Body of pancreas (tissue), 4 donors: ENCODE measurements at regions not wholly inside any gene's neighbourhood (a gene's known extent, or its start where the extent isn't known, plus 50 kb on each side); places are given as distances from the start of the nearest gene placed in this dataset.

Experiments used
- ATAC-seq: fragments of 150-250 bp; one replicate; pipeline ENCODE4 v1.9.1; 2016
- DNase-seq, 4 donors: peaks; one replicate each; pipeline ENCODE4 v3.0.0-alpha.2; 2019
- H3K27ac ChIP-seq, 4 donors: fragments of 200-600 bp; sonication (generic); 1 replicate in 3 of 4; 2 replicates in 1 of 4; pipeline versions ENCODE4 v1.5.1 to v1.6.1; 2016 to 2019; ENCODE audit warnings: mild to moderate bottlenecking in 1 of 4, mixed read lengths in 1 of 4, moderate library complexity in 1 of 4
- H3K27me3 ChIP-seq, 2 donors: fragments of 200-600 bp; sonication (generic); one replicate each; pipeline ENCODE4 v1.6.0; 2016; ENCODE audit warnings: mild to moderate bottlenecking in 1 of 2
- H3K36me3 ChIP-seq, 2 donors: fragments of 200-600 bp; sonication (generic); replicated peaks in 1 of 2; 2 replicates each; pipeline ENCODE4 v1.5.1; 2016; ENCODE audit warnings: low read depth in 2 of 2; ENCODE audit not compliant: insufficient read depth in 1 of 2
- H3K4me1 ChIP-seq: fragments of 200-600 bp; sonication (generic); one replicate; pipeline ENCODE4 v1.6.0; 2016
- H3K4me3 ChIP-seq, 2 donors: fragments of 200-600 bp; sonication (generic); 1 replicate in 1 of 2; 2 replicates in 1 of 2; pipeline ENCODE4 v1.5.1; 2016 to 2019
- H3K9me3 ChIP-seq, 3 donors: fragments of 200-600 bp; sonication (generic); 1 replicate in 2 of 3; 2 replicates in 1 of 3; pipeline ENCODE4 v1.5.1; 2016
- CTCF ChIP-seq, 7 experiments: fragments of 450-650 bp in 4 of 7; fragments of 200-600 bp in 3 of 7; sonication (generic) in 3 of 7; IDR thresholded peaks; one replicate each; pipeline ENCODE4 v1.5.1; 2016 to 2019; ENCODE audit warnings: antibody characterized with exemption in 7 of 7
- POLR2A ChIP-seq, 3 donors: fragments of 450-650 bp; IDR thresholded peaks; one replicate each; pipeline ENCODE4 v1.6.1; 2016; ENCODE audit warnings: antibody characterized with exemption in 3 of 3, mild to moderate bottlenecking in 2 of 3
- WGBS, 2 donors: methylation state at CpG; one replicate each; pipeline ENCODE4 v1.1.5; 2017; 5-methylcytosine and 5-hydroxymethylcytosine counted together
- intact Hi-C: fragments of 100-400 bp; cut with DNase I; formaldehyde crosslinking; loops from one replicate; pipeline ENCODE4 v1.15.1; 2023

GRCh38 chr20:43285170-43285569 lies 95.5 kb upstream of the PTPRT start:
- Histone ChIP-seq H3K27me3 (no peaks in the 10 kb centered on the region), H3K36me3 (no peaks in the 10 kb centered on the region), H3K4me1 (no peaks in the 10 kb centered on the region), H3K4me3 (no peak overlapping the region), H3K27ac (no peak overlapping the region), H3K9me3 (no peaks in the 10 kb centered on the region)
- WGBS, 2 donors: 58 to 71% methylated on average over 3 of the region's 3 CpGs
- intact Hi-C loops: no loop called here
- no peak for ATAC-seq
- no peak for TF ChIP-seq CTCF (IDR thresholded peaks at IDR 0.05)
- no peak for TF ChIP-seq POLR2A (IDR thresholded peaks at IDR 0.05)
- no peak for DNase-seq

GRCh38 chr20:43284486-43284885 lies 94.8 kb upstream of the PTPRT start:
- H3K4me1 ChIP-seq: no peaks in the 10 kb centered on the region
- TF ChIP-seq POLR2A (IDR thresholded peaks at IDR 0.05): no peak
- no peak for TF ChIP-seq CTCF (IDR thresholded peaks at IDR 0.05)
- ATAC-seq (no peak), DNase-seq (no peak)
- intact Hi-C loops: no loop called here
- WGBS, 2 donors: 64 to 95% methylated on average over 2 of the region's 2 CpGs
- no peak overlapping the region for H3K27ac ChIP-seq
- no peaks in the 10 kb centered on the region for H3K27me3 ChIP-seq
- no peaks in the 10 kb centered on the region for H3K9me3 ChIP-seq
- H3K4me3 ChIP-seq: no peak overlapping the region
- no peaks in the 10 kb centered on the region for H3K36me3 ChIP-seq

GRCh38 chr20:43283126-43283525 lies 93.4 kb upstream of the PTPRT start:
- ATAC-seq (no peak), DNase-seq (no peak)
- Histone ChIP-seq H3K9me3 (no peaks in the 10 kb centered on the region), H3K36me3 (no peaks in the 10 kb centered on the region), H3K4me1 (no peaks in the 10 kb centered on the region), H3K4me3 (no peak overlapping the region), H3K27me3 (no peaks in the 10 kb centered on the region), H3K27ac (no peak overlapping the region)
- WGBS, 2 donors: 68 to 83% methylated on average over 2 of the region's 2 CpGs
- intact Hi-C loops: no loop called here
- TF ChIP-seq POLR2A (IDR thresholded peaks at IDR 0.05): no peak
- TF ChIP-seq CTCF (IDR thresholded peaks at IDR 0.05): no peak

- H3K4me3 ChIP-seq: no peak overlapping the region
- TF ChIP-seq POLR2A (IDR thresholded peaks at IDR 0.05) (no peak), CTCF (IDR thresholded peaks at IDR 0.05) (no peak)
- H3K27me3 ChIP-seq: no peaks in the 10 kb centered on the region
- H3K9me3 ChIP-seq: no peaks in the 10 kb centered on the region
- H3K27ac ChIP-seq: no peak overlapping the region
- H3K36me3 ChIP-seq: no peaks in the 10 kb centered on the region
- DNase-seq: no peak
- no peak for ATAC-seq
- no peaks in the 10 kb centered on the region for H3K4me1 ChIP-seq
- intact Hi-C loops: no loop called here
- WGBS, 2 donors: 16 to 21% methylated on average over 4 to 5 of the region's 5 CpGs
These were observed 82.3 kb upstream of the PTPRT start for GRCh38 chr20:43271980-43272379.

GRCh38 chr20:43265449-43265848 lies 75.7 kb upstream of the PTPRT start:
- no peaks in the 10 kb centered on the region for H3K27me3 ChIP-seq
- 35 to 36% methylated on average over 2 of the region's 2 CpGs for WGBS, 2 donors
- no peak overlapping the region for H3K27ac ChIP-seq
- TF ChIP-seq CTCF (IDR thresholded peaks at IDR 0.05) (no peak), POLR2A (IDR thresholded peaks at IDR 0.05) (no peak)
- no peaks in the 10 kb centered on the region for H3K4me1 ChIP-seq
- ATAC-seq: no peak
- intact Hi-C loops: no loop called here
- H3K9me3 ChIP-seq: no peaks in the 10 kb centered on the region
- DNase-seq: no peak
- H3K4me3 ChIP-seq: no peak overlapping the region
- no peaks in the 10 kb centered on the region for H3K36me3 ChIP-seq
